Activated naive CD4-positive, alpha-beta T cell treated with anti-CD3 and anti-CD28 coated beads, Interleukin-2, amount 50 U/mL, for 72 hours (primary cell): ENCODE measurements at regions not wholly inside any gene's neighbourhood (a gene's known extent, or its start where the extent isn't known, plus 50 kb on each side); places are given as distances from the start of the nearest gene placed in this dataset.

ENCODE experiments used
- ATAC-seq, 2 donors: fragments of 150-1000 bp; cut with Tn5 transposase; 2 replicates each; pipeline ENCODE4 v1.10.0; 2021; ENCODE audit warnings: mild to moderate bottlenecking in 2 of 2, moderate library complexity in 2 of 2
- DNase-seq, 2 donors: peaks; one replicate each; pipeline ENCODE4 v3.0.0; 2021 to 2022; ENCODE audit warnings: low spot score in 2 of 2
- H3K27ac Mint-ChIP-seq, 2 donors: one replicate each; pipeline ENCODE4 v1.8.0; 2022; ENCODE audit warnings: mild to moderate bottlenecking in 2 of 2, mixed read lengths in 2 of 2
- H3K36me3 Mint-ChIP-seq, 2 donors: one replicate each; pipeline ENCODE4 v1.8.0; 2022; ENCODE audit warnings: mixed read lengths in 2 of 2
- H3K9me3 Mint-ChIP-seq, 2 donors: one replicate each; pipeline ENCODE4 v1.8.0; 2022; ENCODE audit warnings: mixed read lengths in 2 of 2

DNA sequence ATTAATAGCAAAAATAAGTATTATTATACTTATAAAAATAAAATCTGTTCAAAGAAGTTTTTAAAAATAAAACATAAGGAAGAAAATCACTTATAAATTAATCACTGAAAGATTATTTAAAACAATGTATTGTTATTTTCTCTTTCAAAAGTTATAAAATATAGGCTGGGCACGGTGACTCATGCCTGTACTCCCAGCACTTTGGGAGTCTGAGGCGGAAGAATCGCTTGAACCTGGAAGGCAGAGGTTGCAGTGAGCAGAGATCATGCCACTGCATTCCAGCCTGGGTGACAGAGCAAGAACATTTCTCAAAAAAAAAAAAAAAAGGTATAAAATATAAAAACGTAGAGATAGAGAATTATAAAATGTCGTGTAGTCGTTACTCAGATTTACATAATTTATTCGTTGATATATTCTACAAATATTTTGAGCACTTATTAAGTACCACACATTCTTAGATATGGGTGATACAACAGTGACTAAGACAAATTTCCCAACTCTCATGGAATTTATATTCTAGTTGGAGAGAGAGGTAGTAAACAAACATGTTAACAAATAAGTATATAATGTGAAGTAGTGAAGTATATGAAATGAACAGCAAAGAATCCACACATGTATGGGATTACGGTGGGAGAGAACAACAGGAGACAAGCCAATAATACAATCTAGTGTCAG is 1030.0 kb downstream of the SORCS1 start:
- no peak for DNase-seq
- no peak for ATAC-seq
- Mint-ChIP-seq H3K27ac (no peak overlapping the region), H3K9me3 (peaks cover 0 to 13% of the 10 kb centered on the region in 2 donors), H3K36me3 (no peaks in the 10 kb centered on the region)

DNA sequence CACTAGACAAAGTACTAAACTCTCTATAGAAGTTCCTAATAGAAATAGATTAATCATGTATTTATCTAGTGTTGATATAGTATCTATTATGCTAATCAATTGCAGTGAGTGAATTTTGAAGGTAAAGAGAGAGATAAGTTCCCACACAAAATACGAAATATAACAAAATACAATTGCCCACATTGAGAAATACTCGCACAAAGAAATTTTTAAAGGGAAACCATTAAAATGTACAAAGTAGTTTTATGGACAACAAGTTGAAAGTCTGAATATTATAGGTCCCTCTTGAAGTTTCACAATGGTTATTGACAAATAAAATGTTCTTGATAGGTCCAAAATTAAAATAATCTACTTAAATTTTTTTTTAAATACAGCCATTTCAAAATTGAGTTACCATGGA is 1031.1 kb downstream of the SORCS1 start:
- H3K27ac Mint-ChIP-seq: no peak overlapping the region
- DNase-seq (no peak), ATAC-seq (no peak)
- peaks cover 0 to 13% of the 10 kb centered on the region in 2 donors for H3K9me3 Mint-ChIP-seq
- H3K36me3 Mint-ChIP-seq: no peaks in the 10 kb centered on the region

DNA sequence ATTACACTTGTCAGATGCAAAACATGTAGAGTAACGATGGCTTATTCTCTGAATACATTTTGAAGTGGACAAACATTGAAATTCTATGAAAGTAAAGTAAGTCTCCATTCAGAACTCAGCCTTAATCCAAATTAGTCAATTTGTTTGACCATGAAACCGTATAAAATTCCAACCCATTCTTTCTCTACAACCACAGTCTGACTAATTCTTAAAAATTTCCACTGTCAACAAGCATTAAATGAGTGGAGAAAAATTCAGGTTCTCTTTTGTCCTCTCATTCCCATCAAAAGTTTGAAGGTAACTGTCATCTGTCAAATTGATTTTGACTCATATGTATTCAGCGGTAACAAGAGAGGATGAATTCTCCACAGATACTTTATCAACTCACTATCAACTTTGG is 1031.5 kb downstream of the SORCS1 start:
- Mint-ChIP-seq H3K9me3 (peaks cover 0 to 13% of the 10 kb centered on the region in 2 donors), H3K27ac (no peak overlapping the region), H3K36me3 (no peaks in the 10 kb centered on the region)
- no peak for ATAC-seq
- no peak for DNase-seq

DNA sequence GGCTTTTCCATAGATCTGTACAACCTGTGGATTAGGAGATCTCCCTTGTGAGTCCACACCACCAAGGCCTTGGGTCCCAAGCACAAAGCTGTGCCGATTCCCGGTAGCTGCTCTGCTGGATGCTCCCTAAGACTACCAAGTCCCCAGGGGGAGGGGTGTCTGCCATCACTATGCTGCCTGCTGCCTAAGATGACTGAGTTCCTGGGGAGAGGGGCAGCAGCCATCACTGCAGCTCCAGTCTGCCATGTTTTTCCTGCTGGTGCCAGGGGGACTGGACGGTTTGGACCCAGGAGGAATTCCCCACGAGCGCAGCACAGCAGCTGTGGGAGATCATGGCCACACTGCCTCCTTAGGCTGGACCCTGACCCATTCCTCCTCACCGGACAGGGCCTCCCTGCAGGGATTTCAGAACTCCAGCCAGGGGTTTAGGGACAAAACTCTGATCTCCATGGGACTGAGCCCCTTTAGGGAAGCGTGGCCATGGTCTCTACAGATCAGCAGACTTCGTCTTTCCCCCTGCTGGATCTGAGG is 1049.8 kb downstream of the SORCS1 start:
- ATAC-seq (no peak), DNase-seq (no peak)
- H3K9me3 Mint-ChIP-seq: peaks cover 28 to 29% of the 10 kb centered on the region in 2 donors
- no peak overlapping the region for H3K27ac Mint-ChIP-seq
- H3K36me3 Mint-ChIP-seq: peaks cover 8 to 25% of the 10 kb centered on the region in 2 donors

DNA sequence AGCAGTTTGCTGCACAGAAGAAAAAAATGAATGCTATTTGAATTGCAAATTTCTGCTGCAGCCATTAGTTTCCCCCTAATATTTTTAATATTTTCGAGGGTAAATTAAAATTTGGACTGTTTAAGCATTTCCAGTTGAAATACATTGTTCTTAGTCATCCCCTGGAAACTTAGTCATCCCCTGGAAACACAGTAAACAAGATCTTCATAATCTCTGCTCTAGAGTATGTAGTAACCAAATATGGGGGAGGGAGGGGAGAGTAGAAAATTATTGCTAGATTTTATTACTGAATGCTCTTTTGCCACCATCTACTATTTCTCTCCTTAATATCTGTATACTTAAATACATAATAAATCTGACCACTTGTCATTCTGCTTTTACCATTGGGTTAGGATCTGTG is 1053.3 kb downstream of the SORCS1 start:
- Mint-ChIP-seq H3K27ac (no peak overlapping the region), H3K36me3 (peaks cover 8 to 12% of the 10 kb centered on the region in 2 donors), H3K9me3 (peaks cover 8 to 11% of the 10 kb centered on the region in 2 donors)
- ATAC-seq (no peak), DNase-seq (no peak)

DNA sequence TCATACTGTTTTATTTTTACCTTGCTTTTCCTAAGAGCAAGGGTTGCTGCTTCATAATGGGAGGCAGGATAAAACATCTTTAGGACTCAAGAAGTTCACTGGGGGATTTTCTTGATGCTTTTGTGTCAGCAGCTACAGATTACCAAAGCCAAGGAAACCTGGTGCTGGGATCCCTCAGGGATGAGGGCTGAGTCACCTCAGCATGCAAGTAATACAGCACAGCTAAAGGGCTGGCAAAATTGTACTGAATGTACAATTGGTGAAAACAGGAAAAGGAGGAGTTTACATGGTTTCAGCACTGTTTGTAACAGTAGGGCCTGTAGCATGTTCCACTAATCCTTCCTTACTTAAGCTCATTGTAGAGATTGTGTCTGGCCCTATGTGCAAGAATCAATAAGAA is 1056.8 kb downstream of the SORCS1 start:
- no peaks in the 10 kb centered on the region for H3K9me3 Mint-ChIP-seq
- no peak for DNase-seq
- ATAC-seq: no peak
- no peaks in the 10 kb centered on the region for H3K36me3 Mint-ChIP-seq
- no peak overlapping the region for H3K27ac Mint-ChIP-seq

DNA sequence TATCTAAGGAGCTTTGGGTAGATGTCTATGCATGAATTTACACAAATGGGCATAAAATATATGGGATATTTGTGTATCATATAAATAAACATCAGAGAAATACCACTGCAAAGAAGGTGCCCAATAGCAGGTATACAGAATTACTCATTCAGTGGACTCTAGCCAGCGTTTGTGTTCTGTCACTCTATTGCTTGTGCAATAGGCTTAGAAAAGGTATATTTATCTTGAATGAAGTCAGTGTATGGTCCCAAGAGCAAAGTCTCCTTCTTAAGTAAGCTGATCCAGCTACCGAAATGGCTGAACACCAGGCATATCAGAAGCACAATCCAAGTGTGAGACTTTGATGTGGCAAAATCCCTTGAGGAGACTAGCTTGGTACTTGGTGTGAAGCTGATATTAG is 1058.4 kb downstream of the SORCS1 start:
- ATAC-seq: no peak
- Mint-ChIP-seq H3K9me3 (no peaks in the 10 kb centered on the region), H3K27ac (no peak overlapping the region), H3K36me3 (no peaks in the 10 kb centered on the region)
- DNase-seq: no peak

DNA sequence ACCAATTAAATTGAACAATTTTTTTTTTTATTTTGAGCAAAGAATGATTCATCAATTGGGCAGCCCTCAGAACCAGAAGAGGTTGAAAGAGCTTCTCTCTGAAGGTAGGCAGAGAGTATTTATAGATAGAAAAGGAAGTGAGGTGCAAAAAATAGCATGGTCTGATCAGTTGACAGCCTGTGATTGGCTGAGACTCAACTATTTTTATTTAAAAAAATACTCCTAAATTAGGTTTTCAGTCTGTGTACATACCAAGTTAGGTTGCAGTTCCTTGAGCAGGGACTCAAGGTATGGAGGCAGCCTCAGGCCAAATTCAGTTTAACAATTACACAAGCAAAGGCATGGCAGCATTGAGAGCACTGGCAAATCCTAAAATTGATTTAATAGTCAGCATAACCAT is 1074.7 kb downstream of the SORCS1 start:
- no peaks in the 10 kb centered on the region for H3K36me3 Mint-ChIP-seq
- H3K27ac Mint-ChIP-seq: no peak overlapping the region
- no peak for DNase-seq
- H3K9me3 Mint-ChIP-seq: no peaks in the 10 kb centered on the region
- no peak for ATAC-seq

DNA sequence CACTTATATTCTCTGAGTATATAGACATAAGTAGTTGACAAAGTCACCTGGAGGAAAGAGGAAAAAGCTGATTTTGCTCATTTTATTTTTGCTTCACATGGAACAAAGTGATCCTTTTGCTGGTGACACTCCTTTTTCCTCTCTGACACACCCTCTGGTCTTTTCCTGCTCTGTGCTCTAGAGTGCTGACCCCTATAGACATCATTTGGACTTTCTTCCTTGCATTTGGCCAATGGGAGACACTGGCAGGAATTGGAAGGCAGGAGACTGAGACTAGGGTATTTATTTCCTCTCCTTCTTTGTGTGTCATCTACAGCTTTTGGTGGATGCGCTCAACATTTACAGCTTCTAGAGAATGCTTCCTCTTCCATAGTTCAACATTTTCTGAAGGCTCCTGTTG is 1078.1 kb downstream of the SORCS1 start:
- ATAC-seq (no peak), DNase-seq (no peak)
- H3K36me3 Mint-ChIP-seq: no peaks in the 10 kb centered on the region
- no peak overlapping the region for H3K27ac Mint-ChIP-seq
- peaks cover 0 to 3% of the 10 kb centered on the region in 2 donors for H3K9me3 Mint-ChIP-seq

DNA sequence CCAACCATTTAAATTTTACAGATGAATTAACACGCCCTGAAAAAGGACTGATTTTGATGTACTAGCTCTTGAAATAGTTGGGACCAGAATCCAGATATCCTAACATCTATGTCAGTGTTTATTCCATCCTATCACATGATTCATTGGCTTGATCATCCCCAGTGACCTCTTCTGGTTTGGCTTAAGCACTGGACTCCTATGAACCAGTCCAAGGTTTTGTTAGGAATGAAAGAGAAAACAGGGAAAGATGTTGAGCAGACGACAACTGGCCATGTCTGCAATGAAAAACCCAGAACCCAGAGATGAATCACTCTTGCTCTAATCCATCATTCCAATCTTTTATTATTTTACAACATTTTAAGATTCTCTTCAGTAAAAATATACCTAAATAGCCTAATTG is 1080.9 kb downstream of the SORCS1 start:
- Mint-ChIP-seq H3K27ac (no peak overlapping the region), H3K36me3 (no peaks in the 10 kb centered on the region)
- no peak for ATAC-seq

DNA sequence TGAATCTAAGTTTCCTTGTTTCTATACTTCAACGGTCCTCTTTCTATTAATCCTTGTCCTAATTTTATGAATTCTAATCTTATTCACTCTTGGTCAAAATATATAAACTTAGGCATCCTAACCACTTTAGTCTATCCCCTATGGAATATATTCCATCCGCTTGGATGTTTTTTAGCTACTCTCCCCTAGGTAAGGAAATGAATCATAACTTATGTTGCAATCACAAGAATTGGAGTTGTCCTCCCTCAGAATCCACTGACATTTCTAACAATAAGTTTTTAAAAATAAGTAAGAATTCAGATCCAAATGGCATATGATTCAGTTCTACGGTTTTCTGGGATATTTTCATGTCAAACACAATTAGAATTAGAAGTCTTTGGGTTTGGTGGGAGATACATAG is 1081.6 kb downstream of the SORCS1 start:
- DNase-seq (no peak), ATAC-seq (no peak)
- H3K36me3 Mint-ChIP-seq: no peaks in the 10 kb centered on the region
- peaks cover 4% of the 10 kb centered on the region in 2 donors for H3K9me3 Mint-ChIP-seq
- no peak overlapping the region for H3K27ac Mint-ChIP-seq

More for the DNA sequence above, 1080.9 kb downstream of the SORCS1 start:
- peaks cover under 1 to 3% of the 10 kb centered on the region in 2 donors for H3K9me3 Mint-ChIP-seq
- no peak for DNase-seq

DNA sequence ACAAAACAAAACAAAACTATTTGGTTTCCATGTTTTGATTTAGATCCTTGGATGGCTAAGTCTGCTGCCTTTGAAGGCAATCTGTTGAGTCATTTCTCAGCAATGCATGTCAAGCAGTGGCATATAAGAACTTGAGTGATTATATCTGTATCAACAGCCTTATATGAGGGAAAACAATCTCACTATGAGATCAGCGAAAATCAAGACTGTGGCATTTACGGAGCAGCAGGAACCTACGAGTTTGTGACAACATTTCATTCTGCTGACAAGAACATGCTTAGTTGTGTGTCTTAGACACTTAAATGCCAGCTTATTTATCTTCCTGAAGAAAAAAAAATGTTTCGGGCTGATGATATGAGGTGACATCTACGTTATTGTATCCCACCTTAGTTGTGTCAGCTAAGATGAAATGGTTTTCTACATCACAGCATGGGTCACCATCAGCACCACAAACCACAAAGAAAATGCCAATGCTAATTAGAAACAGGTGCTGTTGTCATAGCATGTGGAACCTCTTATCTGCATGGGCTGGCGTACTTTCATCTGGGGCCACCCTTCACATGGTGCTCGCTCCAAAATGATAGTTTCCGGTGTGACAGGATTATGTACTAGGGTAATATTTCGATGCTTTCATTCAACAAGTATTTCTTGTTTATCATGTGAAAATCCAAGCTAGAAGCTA is 1085.5 kb downstream of the SORCS1 start:
- DNase-seq: no peak
- H3K27ac Mint-ChIP-seq: no peak overlapping the region
- ATAC-seq: no peak
- H3K36me3 Mint-ChIP-seq: no peaks in the 10 kb centered on the region
- H3K9me3 Mint-ChIP-seq: peaks cover 4 to 6% of the 10 kb centered on the region in 2 donors

DNA sequence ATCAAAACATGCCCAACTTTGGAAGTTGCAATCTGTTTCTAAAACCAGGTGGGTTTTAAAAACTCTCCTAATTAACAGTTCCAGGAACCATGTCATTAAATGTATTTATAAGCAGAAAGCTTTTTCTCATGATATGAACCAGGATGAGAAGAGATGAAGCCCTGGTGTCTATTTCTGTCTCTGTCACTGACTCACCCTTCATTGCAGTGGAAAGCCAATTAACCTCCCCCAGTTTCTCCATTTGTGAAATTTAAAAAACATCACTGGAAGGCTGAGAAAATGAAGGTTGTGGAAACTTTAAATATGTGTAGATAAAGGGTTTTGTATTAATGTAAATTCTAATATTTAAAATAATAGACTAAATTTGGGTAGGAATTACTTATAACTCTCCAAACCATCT is 1088.0 kb downstream of the SORCS1 start:
- no peak overlapping the region for H3K27ac Mint-ChIP-seq
- ATAC-seq (no peak), DNase-seq (no peak)
- no peaks in the 10 kb centered on the region for H3K36me3 Mint-ChIP-seq
- H3K9me3 Mint-ChIP-seq: peaks cover 3 to 4% of the 10 kb centered on the region in 2 donors

DNA sequence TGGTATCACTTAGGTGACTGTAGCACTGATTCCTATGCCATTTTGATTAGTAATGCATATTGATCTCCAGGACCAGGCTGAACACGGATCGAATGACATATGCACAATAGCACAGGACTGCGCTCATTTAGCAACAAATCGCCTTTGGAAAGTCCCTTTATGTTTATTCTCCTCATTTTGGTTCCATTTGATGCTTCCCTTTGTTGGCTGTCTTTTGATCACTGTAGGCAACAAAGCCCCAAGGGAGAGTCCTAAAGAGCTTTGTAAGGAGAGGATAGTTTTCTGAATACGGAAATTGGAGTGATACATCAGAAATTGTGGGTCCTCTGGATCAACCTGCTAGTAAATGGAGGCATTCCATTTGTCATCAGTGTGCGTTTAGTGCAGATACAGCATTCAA is 1111.4 kb downstream of the SORCS1 start:
- DNase-seq (no peak), ATAC-seq (no peak)
- H3K9me3 Mint-ChIP-seq: no peaks in the 10 kb centered on the region
- no peaks in the 10 kb centered on the region for H3K36me3 Mint-ChIP-seq
- no peak overlapping the region for H3K27ac Mint-ChIP-seq

DNA sequence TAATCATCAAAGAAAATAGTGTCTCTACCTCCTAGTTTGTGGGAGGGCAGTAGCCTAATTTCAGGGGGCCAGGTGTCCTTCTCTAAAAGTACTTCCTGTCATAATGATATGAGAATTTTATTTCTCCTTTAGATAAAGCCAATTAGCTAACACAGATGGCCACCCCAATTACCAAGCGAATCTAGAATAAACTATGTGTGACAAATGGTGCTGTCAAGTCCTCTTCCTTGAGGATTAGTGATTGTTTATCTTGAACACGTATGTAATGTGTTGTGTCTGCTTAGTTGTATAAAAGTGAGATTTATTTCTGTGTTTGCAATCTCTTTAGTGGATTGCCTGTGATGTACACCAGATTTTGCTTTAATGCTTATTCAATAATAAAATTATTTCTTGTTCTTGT is 1120.0 kb downstream of the SORCS1 start:
- Mint-ChIP-seq H3K27ac (no peak overlapping the region), H3K36me3 (no peaks in the 10 kb centered on the region), H3K9me3 (no peaks in the 10 kb centered on the region)
- no peak for DNase-seq
- ATAC-seq: no peak

DNA sequence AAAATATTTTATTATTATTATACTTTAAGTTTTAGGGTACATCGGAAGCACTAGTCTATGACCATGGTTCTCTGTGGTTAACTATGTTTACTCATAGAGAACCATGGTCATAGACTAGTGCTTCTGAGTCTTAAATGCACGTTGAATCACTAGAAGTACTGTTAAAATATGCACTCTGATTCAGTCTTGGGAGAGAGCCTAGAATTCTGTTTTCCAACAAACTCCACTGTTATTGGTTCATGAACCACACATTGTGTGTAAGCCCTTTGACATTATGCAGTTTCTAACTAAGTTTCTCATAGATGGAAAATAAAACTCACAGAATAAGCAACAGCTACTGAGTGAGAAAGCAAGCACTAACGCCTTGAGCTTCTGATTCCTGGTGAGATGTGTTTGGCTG is 1120.6 kb downstream of the SORCS1 start:
- H3K27ac Mint-ChIP-seq: no peak overlapping the region
- H3K9me3 Mint-ChIP-seq: no peaks in the 10 kb centered on the region
- ATAC-seq: no peak
- H3K36me3 Mint-ChIP-seq: no peaks in the 10 kb centered on the region
- no peak for DNase-seq

DNA sequence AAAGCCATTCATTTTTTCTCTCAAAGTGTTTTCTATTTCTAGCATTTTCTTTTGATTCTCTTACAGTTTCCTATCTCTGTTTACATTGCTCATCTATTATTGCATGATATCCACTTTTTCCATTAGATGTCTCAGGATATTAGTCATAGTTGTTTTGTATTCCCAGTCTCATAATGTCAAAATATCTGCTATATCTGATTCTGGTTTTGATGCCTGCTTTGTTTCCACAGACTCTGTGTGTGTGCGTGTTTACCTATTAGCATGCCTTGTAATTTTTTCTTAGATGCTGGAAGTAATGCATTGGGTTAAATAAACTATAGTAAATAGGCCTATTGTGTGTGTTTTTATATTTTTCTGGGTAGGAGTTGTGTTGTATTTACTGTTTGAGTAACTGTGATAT is 1126.3 kb downstream of the SORCS1 start:
- H3K36me3 Mint-ChIP-seq: no peaks in the 10 kb centered on the region

DNA sequence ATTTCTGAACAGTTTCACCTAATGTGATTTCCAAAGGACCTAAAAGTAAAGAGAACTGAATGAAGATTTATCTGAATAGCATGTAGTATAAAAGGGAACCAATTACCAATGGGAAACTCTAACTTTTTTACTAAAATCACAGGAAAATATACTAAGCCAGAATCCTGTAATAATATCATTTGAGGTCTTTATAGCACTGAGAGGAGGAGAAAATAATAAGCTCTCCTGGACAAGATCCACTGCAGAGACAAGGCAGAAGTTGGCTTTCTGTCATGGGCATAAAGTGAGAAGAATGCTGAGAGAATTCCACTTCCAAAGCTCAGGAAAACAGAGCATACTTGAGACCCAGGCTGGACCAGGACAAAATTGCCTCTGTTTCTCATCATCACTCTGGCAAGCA is 1131.4 kb downstream of the SORCS1 start:
- ATAC-seq: no peak
- DNase-seq: no peak
- Mint-ChIP-seq H3K27ac (no peak overlapping the region), H3K9me3 (peaks cover 1 to 7% of the 10 kb centered on the region in 2 donors), H3K36me3 (no peaks in the 10 kb centered on the region)

More for the DNA sequence above, 1126.3 kb downstream of the SORCS1 start:
- ATAC-seq (no peak), DNase-seq (no peak)
- Mint-ChIP-seq H3K27ac (no peak overlapping the region), H3K9me3 (peaks cover 8 to 12% of the 10 kb centered on the region in 2 donors)
